ENCODE measurements at regions not wholly inside any gene's neighbourhood (a gene's known extent, or its start where the extent isn't known, plus 50 kb on each side); places are given as distances from the start of the nearest gene placed in this dataset.

DNA sequence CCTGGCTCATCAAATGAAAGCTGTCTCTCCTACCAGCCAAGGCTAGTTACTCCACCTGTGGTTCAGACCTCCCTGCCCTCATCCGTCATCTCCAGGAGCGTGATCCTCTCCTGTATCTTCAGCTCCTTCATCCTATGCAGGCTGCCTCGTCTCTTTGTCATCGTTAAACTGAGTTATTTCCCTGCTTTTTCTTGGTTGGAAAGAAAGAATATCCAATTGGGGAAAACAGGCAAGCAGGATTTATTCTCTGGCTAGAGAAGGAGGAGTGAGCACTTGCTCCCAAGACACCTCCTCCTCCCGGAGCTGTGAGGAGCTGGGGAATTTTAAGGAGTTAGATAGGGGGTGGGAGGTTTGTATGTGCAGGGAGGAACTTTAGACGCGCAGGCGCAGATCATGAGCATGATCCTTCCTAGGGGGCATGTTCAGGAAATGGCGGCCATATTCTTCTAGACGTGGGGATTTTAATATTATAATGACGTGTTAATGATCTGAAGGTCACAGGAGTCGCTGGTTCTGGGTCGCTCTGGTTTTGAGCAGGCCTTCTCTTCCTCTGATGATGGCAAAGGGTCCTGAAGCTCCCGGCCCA, 156.4 kb upstream of the KL start:
- no peak overlapping the region for H3K4me3 Mint-ChIP-seq (ENCODE audit: unreplicated experiment)
- no peak overlapping the region for H3K27ac ChIP-seq (ENCODE audit: low read depth, low read length)
- no peak overlapping the region for H3K4me3 ChIP-seq (ENCODE audit: insufficient read depth, low read depth, low read length)
- H3K79me2 ChIP-seq (ENCODE audit: insufficient read depth, low read length) = no peaks in the 10 kb centered on the region
- H3K27me3 ChIP-seq (ENCODE audit: insufficient read depth, low read length) = no peaks in the 10 kb centered on the region
- FAIRE-seq = no peak
- H3K36me3 Mint-ChIP-seq (ENCODE audit: low read depth, unreplicated experiment) = no peaks in the 10 kb centered on the region
- H3K4me2 ChIP-seq (ENCODE audit: low read length) = no peak overlapping the region
- H3K27ac Mint-ChIP-seq (ENCODE audit: unreplicated experiment) = no peak overlapping the region
- TF ChIP-seq EZH2 (IDR thresholded peaks at IDR 0.05; ENCODE audit: insufficient read depth, low read length) = no peak
- TF ChIP-seq, protein P1, sequence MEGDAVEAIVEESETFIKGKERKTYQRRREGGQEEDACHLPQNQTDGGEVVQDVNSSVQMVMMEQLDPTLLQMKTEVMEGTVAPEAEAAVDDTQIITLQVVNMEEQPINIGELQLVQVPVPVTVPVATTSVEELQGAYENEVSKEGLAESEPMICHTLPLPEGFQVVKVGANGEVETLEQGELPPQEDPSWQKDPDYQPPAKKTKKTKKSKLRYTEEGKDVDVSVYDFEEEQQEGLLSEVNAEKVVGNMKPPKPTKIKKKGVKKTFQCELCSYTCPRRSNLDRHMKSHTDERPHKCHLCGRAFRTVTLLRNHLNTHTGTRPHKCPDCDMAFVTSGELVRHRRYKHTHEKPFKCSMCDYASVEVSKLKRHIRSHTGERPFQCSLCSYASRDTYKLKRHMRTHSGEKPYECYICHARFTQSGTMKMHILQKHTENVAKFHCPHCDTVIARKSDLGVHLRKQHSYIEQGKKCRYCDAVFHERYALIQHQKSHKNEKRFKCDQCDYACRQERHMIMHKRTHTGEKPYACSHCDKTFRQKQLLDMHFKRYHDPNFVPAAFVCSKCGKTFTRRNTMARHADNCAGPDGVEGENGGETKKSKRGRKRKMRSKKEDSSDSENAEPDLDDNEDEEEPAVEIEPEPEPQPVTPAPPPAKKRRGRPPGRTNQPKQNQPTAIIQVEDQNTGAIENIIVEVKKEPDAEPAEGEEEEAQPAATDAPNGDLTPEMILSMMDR (IDR thresholded peaks at IDR 0.05; ENCODE audit: insufficient read depth, low read depth, low read length) = no peak
- no peaks in the 10 kb centered on the region for H4K20me1 ChIP-seq (ENCODE audit: insufficient read depth, low read length)
- H3K4me1 Mint-ChIP-seq (ENCODE audit: low read depth, unreplicated experiment) = no peaks in the 10 kb centered on the region
- DNase-seq (ENCODE audit: low read depth) = no peak
- no peaks in the 10 kb centered on the region for H3K4me1 ChIP-seq (ENCODE audit: insufficient read depth, low read length)
- H3K9ac ChIP-seq (ENCODE audit: low read length) = no peak overlapping the region
- H3K9me3 ChIP-seq (ENCODE audit: insufficient read depth, low read depth, low read length) = peaks cover 15% of the 10 kb centered on the region
- peaks cover 5% of the 10 kb centered on the region for H3K9me3 Mint-ChIP-seq (ENCODE audit: unreplicated experiment)
- no peaks in the 10 kb centered on the region for H3K27me3 Mint-ChIP-seq (ENCODE audit: low read depth, unreplicated experiment)
- H2AFZ ChIP-seq (ENCODE audit: low read depth, low read length) = no peak overlapping the region
- H3K36me3 ChIP-seq (ENCODE audit: insufficient read depth, low read length) = no peaks in the 10 kb centered on the region

DNA sequence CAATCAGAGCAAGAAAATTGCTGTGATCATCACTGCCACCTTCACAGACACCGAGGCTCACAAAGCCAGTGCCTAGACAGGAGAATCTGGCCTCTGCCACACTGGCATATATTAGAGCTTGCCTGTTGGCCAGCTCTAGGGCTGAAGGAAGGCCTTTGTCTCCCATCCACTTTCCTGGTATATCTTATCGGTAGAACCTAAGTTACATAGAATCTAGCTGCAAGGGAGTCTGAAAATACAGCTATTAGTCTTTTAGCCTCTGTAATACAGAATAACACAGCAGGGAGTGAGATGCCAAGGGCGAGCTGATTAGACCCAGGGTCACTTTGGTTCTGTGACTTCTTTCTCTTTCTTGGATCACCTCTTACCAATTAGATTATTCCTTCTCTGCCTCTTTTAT, 154.9 kb upstream of the KL start:
- H3K9me3 ChIP-seq (ENCODE audit: insufficient read depth, low read depth, low read length) = peaks cover 15% of the 10 kb centered on the region
- H3K27ac ChIP-seq (ENCODE audit: low read depth, low read length) = no peak overlapping the region
- no peak overlapping the region for H3K9ac ChIP-seq (ENCODE audit: low read length)
- H3K4me3 ChIP-seq (ENCODE audit: insufficient read depth, low read depth, low read length) = no peak overlapping the region
- no peaks in the 10 kb centered on the region for H3K4me1 ChIP-seq (ENCODE audit: insufficient read depth, low read length)
- H4K20me1 ChIP-seq (ENCODE audit: insufficient read depth, low read length) = no peaks in the 10 kb centered on the region
- no peaks in the 10 kb centered on the region for H3K36me3 ChIP-seq (ENCODE audit: insufficient read depth, low read length)
- no peaks in the 10 kb centered on the region for H3K27me3 Mint-ChIP-seq (ENCODE audit: low read depth, unreplicated experiment)
- TF ChIP-seq, protein P1 (IDR thresholded peaks at IDR 0.05; ENCODE audit: insufficient read depth, low read depth, low read length) = no peak
- H3K9me3 Mint-ChIP-seq (ENCODE audit: unreplicated experiment) = peaks cover 5% of the 10 kb centered on the region
- H3K36me3 Mint-ChIP-seq (ENCODE audit: low read depth, unreplicated experiment) = no peaks in the 10 kb centered on the region
- no peaks in the 10 kb centered on the region for H3K27me3 ChIP-seq (ENCODE audit: insufficient read depth, low read length)
- no peaks in the 10 kb centered on the region for H3K4me1 Mint-ChIP-seq (ENCODE audit: low read depth, unreplicated experiment)
- no peak overlapping the region for H3K27ac Mint-ChIP-seq (ENCODE audit: unreplicated experiment)
- DNase-seq (ENCODE audit: low read depth) (no peak), FAIRE-seq (no peak)
- H3K79me2 ChIP-seq (ENCODE audit: insufficient read depth, low read length) = no peaks in the 10 kb centered on the region
- H3K4me3 Mint-ChIP-seq (ENCODE audit: unreplicated experiment) = no peak overlapping the region
- no peak overlapping the region for H3K4me2 ChIP-seq (ENCODE audit: low read length)
- no peak overlapping the region for H2AFZ ChIP-seq (ENCODE audit: low read depth, low read length)

DNA sequence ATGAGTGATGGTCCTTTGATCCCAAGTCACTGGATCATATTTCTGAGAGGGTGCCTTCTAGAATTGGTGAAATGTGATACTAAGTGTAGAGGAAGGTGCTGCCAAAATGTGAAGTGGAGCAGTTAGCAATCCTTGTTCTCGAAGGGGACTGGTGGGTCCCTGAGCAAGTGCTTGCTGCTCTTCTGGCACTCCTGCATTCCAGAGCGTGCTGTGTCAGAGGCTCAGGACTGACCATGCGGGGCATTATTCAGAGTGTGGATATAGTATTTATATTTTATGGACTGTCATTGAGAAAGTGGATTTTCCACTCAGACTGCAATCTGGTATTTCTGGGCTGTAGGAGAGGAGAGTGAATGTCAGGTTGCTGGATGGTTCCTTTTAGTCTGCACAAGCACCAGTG, 152.6 kb upstream of the KL start:
- Histone ChIP-seq H3K36me3 (ENCODE audit: insufficient read depth, low read length) (no peaks in the 10 kb centered on the region), H2AFZ (ENCODE audit: low read depth, low read length) (no peak overlapping the region), H3K4me3 (ENCODE audit: insufficient read depth, low read depth, low read length) (no peak overlapping the region), H3K9me3 (ENCODE audit: insufficient read depth, low read depth, low read length) (peaks cover 15% of the 10 kb centered on the region), H3K9ac (ENCODE audit: low read length) (no peak overlapping the region), H3K27ac (ENCODE audit: low read depth, low read length) (no peak overlapping the region), H3K27me3 (ENCODE audit: insufficient read depth, low read length) (no peaks in the 10 kb centered on the region), H4K20me1 (ENCODE audit: insufficient read depth, low read length) (no peaks in the 10 kb centered on the region), H3K79me2 (ENCODE audit: insufficient read depth, low read length) (no peaks in the 10 kb centered on the region), H3K4me1 (ENCODE audit: insufficient read depth, low read length) (no peaks in the 10 kb centered on the region), H3K4me2 (ENCODE audit: low read length) (no peak overlapping the region)
- TF ChIP-seq, protein P1 (IDR thresholded peaks at IDR 0.05; ENCODE audit: insufficient read depth, low read depth, low read length) = no peak
- TF ChIP-seq EZH2 (IDR thresholded peaks at IDR 0.05; ENCODE audit: insufficient read depth, low read length) = no peak
- Mint-ChIP-seq H3K27ac (ENCODE audit: unreplicated experiment) (no peak overlapping the region), H3K4me3 (ENCODE audit: unreplicated experiment) (no peak overlapping the region), H3K27me3 (ENCODE audit: low read depth, unreplicated experiment) (no peaks in the 10 kb centered on the region), H3K4me1 (ENCODE audit: low read depth, unreplicated experiment) (no peaks in the 10 kb centered on the region), H3K36me3 (ENCODE audit: low read depth, unreplicated experiment) (no peaks in the 10 kb centered on the region), H3K9me3 (ENCODE audit: unreplicated experiment) (no peaks in the 10 kb centered on the region)
- FAIRE-seq (no peak), DNase-seq (ENCODE audit: low read depth) (no peak)
